ENCODE measurements at regions not wholly inside any gene's neighbourhood (a gene's known extent, or its start where the extent isn't known, plus 50 kb on each side); places are given as distances from the start of the nearest gene placed in this dataset.

- DNase-seq (ENCODE audit: low read depth in 4 of 4, low spot score in 2 of 4) = no peak
Measured at GRCh38 chr5:93887678-93888077, 146.3 kb upstream of the POU5F2 start.

- no peak for DNase-seq (ENCODE audit: low read depth in 4 of 4, low spot score in 2 of 4)
Measured at GRCh38 chr5:93886917-93887361, 145.5 kb upstream of the POU5F2 start.

DNA sequence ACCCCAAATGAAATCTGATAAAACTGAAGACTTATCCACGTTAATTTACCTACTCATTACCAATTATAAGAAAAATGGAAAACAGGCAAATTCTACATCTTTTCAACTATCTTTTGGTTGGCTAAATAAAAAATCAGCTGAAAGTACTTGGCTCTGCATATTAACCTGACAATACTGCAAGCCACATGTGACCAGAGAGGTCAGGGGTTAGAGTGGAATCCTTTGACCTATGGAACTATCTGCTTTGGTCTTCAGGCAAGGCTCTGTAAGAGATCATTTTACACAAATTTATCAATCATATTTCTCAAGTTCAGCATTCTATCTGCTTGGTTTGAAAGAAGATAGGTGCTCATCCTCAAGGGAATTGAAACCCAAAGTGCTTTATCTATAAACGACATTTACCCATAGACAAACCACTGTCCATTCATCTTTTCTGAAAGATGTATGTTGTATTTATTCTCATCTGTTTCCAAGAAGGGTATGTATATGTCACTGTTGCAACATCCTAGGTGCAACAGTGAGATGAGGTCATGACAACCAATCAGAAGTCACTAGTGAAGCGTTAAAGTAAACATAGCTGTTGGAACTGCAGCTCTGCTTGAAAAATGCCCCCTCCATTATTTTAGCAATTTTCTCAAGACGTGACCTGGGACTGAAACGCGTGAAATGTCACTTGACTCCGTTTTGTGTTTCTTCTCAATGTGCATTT, 144.9 kb upstream of the POU5F2 start:
- DNase-seq (ENCODE audit: low read depth in 4 of 4, low spot score in 2 of 4) = no peak

DNA sequence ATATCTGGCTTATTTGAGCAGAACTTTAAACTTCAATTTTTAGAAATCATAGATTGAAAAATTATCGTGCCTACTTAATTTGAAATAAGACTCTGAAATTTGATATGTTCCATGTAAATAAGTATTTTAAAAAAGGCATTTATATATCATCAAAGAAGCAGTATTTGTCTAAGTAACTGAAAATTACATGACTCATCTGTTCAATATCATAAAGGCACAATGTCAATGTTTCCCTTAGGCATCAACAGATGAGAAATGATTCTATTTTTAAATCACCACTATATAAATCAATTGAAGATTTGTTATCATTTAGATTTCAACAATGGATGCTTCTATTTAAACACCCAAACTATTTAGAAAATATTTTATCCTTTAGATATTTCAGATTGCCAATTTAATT, 142.9 kb upstream of the POU5F2 start:
- no peak for DNase-seq (ENCODE audit: low read depth in 4 of 4, low spot score in 2 of 4)

- DNase-seq (ENCODE audit: low read depth in 4 of 4, low spot score in 2 of 4) = no peak
Measured at GRCh38 chr5:93883459-93883858, 142.1 kb upstream of the POU5F2 start.

- DNase-seq (ENCODE audit: low read depth in 4 of 4, low spot score in 2 of 4) = no peak
Measured at GRCh38 chr5:93875693-93876092, 134.3 kb upstream of the POU5F2 start.

DNA sequence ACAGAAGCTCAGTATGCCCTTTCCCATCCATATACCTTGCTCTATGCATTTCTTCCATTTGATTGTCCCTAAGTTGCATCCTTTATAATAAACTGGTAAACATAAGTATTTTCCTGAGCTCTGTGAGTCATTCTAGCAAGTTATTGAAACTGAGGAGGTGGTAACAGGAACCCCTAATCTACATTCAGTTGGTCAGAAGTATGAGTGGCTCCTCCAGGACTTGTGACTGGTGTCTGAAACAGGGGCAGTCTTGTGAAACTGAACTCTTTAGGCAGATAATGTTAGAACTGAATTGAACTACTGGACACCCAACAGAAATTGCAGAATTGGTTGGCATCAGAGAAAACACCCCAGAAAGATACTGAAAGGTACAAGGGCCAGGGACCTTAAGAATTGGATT, 133.1 kb upstream of the POU5F2 start:
- DNase-seq (ENCODE audit: low read depth in 4 of 4, low spot score in 2 of 4) = no peak

DNA sequence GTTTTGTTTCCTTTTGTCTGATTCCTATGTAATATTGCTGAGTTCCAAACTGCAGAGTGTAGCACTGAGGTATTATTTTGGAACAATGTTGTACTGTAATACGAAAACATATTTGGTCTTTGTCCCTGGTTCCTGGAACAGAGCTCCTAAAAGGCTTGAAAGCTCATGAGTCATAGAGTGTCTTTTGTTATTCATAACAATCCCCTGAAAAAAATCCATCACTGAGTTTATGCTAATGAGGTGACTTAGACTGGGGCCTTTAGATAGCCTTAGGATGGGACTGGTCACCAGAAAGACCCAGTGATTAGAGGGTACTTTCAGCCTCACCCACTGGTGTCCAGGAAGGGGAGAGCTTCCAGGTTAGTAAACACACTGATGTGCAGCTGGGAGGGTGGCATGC, 132.7 kb upstream of the POU5F2 start:
- no peak for DNase-seq (ENCODE audit: low read depth in 4 of 4, low spot score in 2 of 4)

- no peak for DNase-seq (ENCODE audit: low read depth in 4 of 4, low spot score in 2 of 4)
Measured at GRCh38 chr5:93873211-93873736, 131.9 kb upstream of the POU5F2 start.

DNA sequence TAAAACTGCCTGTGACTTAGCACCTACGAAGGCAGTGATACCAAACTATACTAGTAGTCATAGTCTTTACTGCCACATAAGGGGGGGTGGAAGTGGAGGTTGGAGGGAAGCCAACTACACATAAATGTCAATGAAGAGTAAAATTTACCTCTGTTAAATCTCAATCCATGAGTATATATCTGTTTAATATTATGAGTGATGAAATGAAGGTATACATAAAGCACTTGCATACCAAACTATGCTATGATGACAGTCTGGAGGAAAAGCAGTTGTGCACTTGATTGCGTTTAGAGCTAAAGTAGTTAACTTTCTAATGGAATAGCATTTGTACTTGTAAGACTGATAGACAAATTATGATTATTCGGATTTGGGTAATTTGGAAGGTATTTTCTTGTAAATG, 129.2 kb upstream of the POU5F2 start:
- DNase-seq (ENCODE audit: low read depth in 4 of 4, low spot score in 2 of 4) = no peak

DNA sequence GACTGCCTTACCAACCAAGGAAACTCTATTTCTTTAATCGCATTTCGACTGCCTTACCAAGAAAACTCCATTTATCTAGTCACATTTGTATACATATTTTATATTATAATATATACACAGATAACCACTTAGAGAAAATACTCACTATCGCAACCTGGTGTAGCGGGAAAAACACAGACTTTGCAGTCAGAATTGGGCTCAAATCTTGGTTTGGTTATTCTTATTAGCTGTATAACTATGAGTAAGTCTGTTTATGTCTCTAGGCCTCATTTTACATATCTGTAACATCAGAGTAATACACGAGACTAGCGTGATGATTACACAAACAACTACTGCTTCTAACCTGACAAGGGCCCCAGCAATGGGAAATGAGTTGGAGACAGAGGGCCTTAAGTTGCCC, 127.5 kb upstream of the POU5F2 start:
- DNase-seq (ENCODE audit: low read depth in 4 of 4, low spot score in 2 of 4) = no peak

DNA sequence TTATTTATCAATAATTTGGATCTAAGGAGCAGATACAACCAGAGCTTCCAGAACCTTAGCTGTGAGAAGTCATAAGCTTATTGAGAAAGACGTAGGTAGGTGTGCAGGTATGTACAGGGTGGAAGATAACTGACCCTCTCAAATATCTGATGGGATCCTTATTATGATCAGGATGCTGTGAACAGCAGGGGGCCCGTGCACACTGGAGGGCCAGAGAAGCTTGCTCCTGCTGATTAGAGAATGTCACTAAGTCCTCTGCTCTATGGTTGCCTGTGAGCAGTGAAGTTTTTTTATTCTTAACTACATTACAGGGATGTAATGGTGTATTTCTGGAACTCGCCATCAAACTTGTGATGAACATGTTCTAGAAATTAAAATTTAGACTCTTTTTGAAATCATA, 108.9 kb upstream of the POU5F2 start:
- DNase-seq (ENCODE audit: low read depth in 4 of 4, low spot score in 2 of 4) = no peak

DNA sequence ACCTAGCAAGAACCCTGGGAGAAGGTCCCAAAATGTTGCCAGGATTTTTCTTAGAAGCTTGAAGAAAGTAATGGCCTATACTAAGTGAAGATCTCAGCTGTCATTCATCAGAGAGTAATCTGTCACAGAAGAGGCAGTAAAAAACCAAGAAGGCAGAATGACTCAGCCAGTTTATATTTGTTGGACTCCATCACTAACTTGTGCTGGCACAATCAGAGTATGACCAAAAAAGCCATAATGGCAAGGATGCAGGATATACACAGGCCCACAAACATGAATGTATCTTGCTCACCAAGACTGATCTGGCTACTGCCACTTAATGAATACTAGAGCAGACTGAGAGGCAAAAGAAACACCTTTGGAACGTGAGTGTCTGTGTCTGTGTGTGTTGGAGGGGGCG, 104.0 kb upstream of the POU5F2 start:
- DNase-seq (ENCODE audit: low read depth in 4 of 4, low spot score in 2 of 4) = no peak

- no peak for DNase-seq (ENCODE audit: low read depth in 4 of 4, low spot score in 2 of 4)
Measured at GRCh38 chr5:93831449-93831848, 90.0 kb upstream of the POU5F2 start.

- no peak for DNase-seq (ENCODE audit: low read depth in 4 of 4, low spot score in 2 of 4)
Measured at GRCh38 chr5:93830893-93831292, 89.5 kb upstream of the POU5F2 start.

DNA sequence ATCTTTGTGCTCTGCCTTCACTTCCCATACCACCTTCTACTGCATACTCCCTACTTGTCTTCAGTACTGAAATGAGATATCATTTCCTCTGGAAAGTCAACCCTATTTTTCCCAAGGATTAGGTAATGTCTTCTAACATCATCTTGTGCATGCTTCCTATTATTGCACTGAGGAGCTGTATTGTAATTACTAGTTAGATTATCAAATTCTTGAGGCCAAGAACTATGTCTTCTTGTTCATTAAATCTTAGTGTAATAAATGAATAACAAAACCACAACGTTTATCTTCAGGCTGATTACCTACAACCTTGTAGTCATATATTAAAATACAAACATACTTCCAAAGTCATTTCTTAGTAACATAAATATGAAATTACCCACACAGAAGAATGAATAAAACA, 87.9 kb upstream of the POU5F2 start:
- no peak for DNase-seq (ENCODE audit: low read depth in 4 of 4, low spot score in 2 of 4)

- DNase-seq (ENCODE audit: low read depth in 4 of 4, low spot score in 2 of 4) = no peak
Measured at GRCh38 chr5:93821891-93822415, 80.6 kb upstream of the POU5F2 start.

GRCh38 chr5:93819668-93820067, 78.3 kb upstream of the POU5F2 start:
- no peak for DNase-seq (ENCODE audit: low read depth in 4 of 4, low spot score in 2 of 4)

GRCh38 chr5:93810780-93811179, 69.4 kb upstream of the POU5F2 start:
- DNase-seq (ENCODE audit: low read depth in 4 of 4, low spot score in 2 of 4) = no peak

DNA sequence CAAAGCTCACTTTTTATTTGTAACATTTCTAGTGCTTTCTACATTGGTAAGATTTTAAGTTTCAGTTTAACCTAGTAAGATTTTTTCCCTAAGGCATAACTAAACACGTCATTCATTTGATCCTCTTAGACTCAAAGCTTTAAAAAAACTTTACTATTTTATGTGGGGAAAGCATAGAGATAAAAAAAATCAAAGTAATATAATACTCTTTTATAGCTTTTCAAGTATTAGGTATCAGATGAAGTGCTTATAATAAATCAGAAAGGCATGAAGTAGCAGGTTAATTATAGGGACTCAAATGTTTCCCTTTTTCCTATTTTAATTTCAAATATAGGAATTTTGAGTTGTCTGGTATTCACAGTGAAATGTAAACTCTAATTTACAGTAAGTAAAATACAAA, 68.0 kb upstream of the POU5F2 start:
- DNase-seq (ENCODE audit: low read depth in 4 of 4, low spot score in 2 of 4) = no peak

DNA sequence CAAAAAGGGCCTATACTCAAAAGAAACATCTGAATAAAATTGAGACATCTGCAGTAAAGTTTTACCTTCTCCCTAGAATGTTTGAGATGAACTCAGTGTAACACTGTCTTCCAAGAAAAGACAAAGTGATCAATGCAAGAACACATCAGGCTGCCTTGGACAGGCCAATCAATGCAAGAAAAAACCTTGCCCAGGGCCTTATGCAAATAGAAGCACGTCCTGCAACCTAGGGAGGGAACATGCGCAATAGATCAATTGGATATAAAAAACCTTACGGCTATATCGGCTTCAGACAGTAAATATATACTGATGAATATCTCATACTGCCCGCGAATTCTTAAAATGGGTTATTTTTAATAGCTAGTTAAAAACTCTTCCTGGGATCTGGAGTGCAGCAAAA, 66.4 kb upstream of the POU5F2 start:
- no peak for DNase-seq (ENCODE audit: low read depth in 4 of 4, low spot score in 2 of 4)

DNA sequence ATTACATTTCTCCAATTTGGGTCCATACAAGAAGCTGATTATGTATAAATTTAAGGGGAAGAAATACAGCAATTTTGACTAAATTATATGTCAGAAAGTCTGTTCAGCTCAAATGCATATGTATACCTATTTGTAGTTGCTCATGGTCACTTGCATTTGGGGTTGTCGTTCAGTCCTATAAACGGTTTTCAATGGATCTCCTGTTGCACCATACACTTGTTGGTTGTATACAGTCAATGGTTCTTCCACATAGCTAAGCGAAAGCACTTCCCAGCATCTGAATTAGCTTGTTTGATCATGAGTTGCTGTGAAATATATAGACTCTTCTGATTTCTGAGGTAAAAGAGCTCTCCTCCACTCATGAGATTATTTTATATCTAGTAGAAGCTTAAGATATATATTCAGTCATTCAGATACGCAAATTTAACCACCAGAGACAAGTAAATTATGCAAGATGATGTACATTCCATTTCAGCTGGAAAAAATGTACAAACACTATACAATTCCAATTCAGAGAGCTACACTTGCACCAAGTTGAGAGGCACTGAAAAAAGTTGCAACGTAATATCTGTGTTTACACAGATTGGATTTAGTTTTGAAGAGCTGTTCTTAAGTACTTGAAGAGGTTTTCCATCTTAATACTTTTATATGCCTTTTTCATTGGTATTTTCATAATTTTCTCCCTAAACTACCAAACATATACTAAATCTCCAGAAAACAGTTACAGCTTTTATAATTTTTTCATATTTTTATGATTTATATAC, 64.4 kb upstream of the POU5F2 start:
- DNase-seq (ENCODE audit: low read depth in 4 of 4, low spot score in 2 of 4) = no peak

Data from left renal cortex interstitium (tissue), 4 donors.